Esophagus squamous epithelium (tissue), 5 donors: ENCODE measurements at regions not wholly inside any gene's neighbourhood (a gene's known extent, or its start where the extent isn't known, plus 50 kb on each side); places are given as distances from the start of the nearest gene placed in this dataset.

Experiments
- DNase-seq: peaks from one replicate; lab custom pipeline; 2025; lab: John Stamatoyannopoulos, UW
- H3K27ac ChIP-seq, 4 donors: fragments of 200-600 bp; sonication (generic); one replicate each; pipeline ENCODE4 v1.5.1; 2016 to 2019; ENCODE audit warnings: mild to moderate bottlenecking in 1 of 4
- H3K27me3 ChIP-seq, 4 donors: fragments of 200-600 bp; sonication (generic); 1 replicate in 3 of 4; 2 replicates in 1 of 4; pipeline versions ENCODE4 v1.5.1 to v1.6.0; 2017 to 2021; ENCODE audit warnings: antibody characterized with exemption in 1 of 4
- H3K36me3 ChIP-seq, 3 donors: fragments of 200-600 bp; sonication (generic); one replicate each; pipeline ENCODE4 v1.5.1; 2016 to 2019
- H3K4me1 ChIP-seq, 3 donors: fragments of 200-600 bp; sonication (generic); one replicate each; pipeline ENCODE4 v1.5.1; 2017 to 2019
- H3K4me3 ChIP-seq, 4 donors: fragments of 200-600 bp; sonication (generic); 1 replicate in 3 of 4; 2 replicates in 1 of 4; pipeline ENCODE4 v1.5.1; 2016 to 2019; ENCODE audit warnings: mild to moderate bottlenecking in 2 of 4, moderate library complexity in 1 of 4
- H3K9me3 ChIP-seq, 3 donors: fragments of 200-600 bp; sonication (generic); one replicate each; pipeline ENCODE4 v1.5.1; 2016 to 2019
- POLR2A ChIP-seq, 4 donors: fragments of 450-650 bp; IDR thresholded peaks; one replicate each; pipeline ENCODE4 v1.6.1; 2017; ENCODE audit warnings: antibody characterized with exemption in 4 of 4, mild to moderate bottlenecking in 4 of 4, moderate library complexity in 3 of 4
- WGBS, 2 donors: methylation state at CpG; one replicate each; pipeline ENCODE4 v1.1.5; 2018; 5-methylcytosine and 5-hydroxymethylcytosine counted together
- intact Hi-C: fragments of 100-400 bp; cut with DNase I; formaldehyde crosslinking; loops from one replicate; pipeline ENCODE4 v1.15.0; 2022
- TF ChIP-seq, protein P1 (sequence below), 6 experiments: fragments of 450-650 bp in 4 of 6; fragments of 200-600 bp in 2 of 6; sonication (generic) in 2 of 6; IDR thresholded peaks; one replicate each; pipeline ENCODE4 v1.5.1; 2016 to 2019; ENCODE audit warnings: antibody characterized with exemption in 6 of 6, mild to moderate bottlenecking in 4 of 6, moderate library complexity in 4 of 6
- donor health status: DM: yes; HTN: yes; CAD: no.

DNA sequence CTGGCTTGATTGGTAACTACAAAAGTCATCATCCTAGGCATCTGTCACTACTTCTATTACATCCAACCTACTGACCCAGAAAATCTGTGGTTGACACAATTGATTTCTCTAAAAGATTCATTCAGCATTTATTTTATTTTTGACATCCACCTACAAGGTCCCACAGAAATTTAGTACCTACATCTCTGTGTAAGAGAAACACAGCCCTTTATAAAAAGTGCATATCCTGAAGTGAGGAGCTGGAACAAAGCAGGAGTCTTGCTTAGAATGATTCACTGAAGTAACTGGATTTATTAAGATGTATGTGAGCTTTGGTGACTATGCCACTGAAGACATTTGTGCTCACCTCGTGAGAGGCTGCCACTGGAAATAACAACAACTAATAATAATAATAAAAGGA lies 391.0 kb downstream of the GPAT3 start:
- H3K36me3 ChIP-seq: no peaks in the 10 kb centered on the region
- H3K27ac ChIP-seq: no peak overlapping the region
- no peak overlapping the region for H3K4me3 ChIP-seq
- no peaks in the 10 kb centered on the region for H3K9me3 ChIP-seq
- 45 to 46% methylated on average over 1 of the region's 1 CpG for WGBS, 2 donors
- H3K4me1 ChIP-seq: no peaks in the 10 kb centered on the region
- intact Hi-C loops: no loop called here
- no peak for TF ChIP-seq POLR2A (IDR thresholded peaks at IDR 0.05)
- TF ChIP-seq, protein P1, sequence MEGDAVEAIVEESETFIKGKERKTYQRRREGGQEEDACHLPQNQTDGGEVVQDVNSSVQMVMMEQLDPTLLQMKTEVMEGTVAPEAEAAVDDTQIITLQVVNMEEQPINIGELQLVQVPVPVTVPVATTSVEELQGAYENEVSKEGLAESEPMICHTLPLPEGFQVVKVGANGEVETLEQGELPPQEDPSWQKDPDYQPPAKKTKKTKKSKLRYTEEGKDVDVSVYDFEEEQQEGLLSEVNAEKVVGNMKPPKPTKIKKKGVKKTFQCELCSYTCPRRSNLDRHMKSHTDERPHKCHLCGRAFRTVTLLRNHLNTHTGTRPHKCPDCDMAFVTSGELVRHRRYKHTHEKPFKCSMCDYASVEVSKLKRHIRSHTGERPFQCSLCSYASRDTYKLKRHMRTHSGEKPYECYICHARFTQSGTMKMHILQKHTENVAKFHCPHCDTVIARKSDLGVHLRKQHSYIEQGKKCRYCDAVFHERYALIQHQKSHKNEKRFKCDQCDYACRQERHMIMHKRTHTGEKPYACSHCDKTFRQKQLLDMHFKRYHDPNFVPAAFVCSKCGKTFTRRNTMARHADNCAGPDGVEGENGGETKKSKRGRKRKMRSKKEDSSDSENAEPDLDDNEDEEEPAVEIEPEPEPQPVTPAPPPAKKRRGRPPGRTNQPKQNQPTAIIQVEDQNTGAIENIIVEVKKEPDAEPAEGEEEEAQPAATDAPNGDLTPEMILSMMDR (IDR thresholded peaks at IDR 0.05): no peak
- H3K27me3 ChIP-seq: no peaks in the 10 kb centered on the region
- no peak for DNase-seq

DNA sequence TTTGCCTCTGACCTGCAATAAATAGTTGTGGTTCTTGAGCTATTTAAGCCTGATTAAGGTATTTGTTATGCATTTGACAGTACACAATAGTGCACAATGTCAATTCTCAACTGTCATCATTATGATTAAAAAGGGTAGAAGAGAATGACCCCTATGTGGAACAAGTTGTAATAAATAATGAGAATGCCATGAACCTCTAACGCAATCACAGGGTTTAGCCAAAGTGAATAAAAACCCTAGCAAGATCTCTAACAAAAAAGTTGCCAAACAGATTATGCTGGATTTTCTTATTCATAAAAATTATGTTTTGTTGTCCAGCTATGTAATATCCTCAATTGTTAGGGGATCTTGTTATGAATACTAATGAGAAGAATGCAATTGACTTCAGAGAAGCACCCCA lies 387.4 kb downstream of the GPAT3 start:
- no peak for DNase-seq
- WGBS, 2 donors: 72 to 73% methylated on average over 1 of the region's 1 CpG
- Histone ChIP-seq H3K9me3 (no peaks in the 10 kb centered on the region), H3K4me1 (no peaks in the 10 kb centered on the region), H3K27me3 (no peaks in the 10 kb centered on the region), H3K27ac (no peak overlapping the region), H3K4me3 (no peak overlapping the region), H3K36me3 (no peaks in the 10 kb centered on the region)
- TF ChIP-seq, protein P1 (IDR thresholded peaks at IDR 0.05): no peak
- TF ChIP-seq POLR2A (IDR thresholded peaks at IDR 0.05): no peak
- intact Hi-C loops: no loop called here

DNA sequence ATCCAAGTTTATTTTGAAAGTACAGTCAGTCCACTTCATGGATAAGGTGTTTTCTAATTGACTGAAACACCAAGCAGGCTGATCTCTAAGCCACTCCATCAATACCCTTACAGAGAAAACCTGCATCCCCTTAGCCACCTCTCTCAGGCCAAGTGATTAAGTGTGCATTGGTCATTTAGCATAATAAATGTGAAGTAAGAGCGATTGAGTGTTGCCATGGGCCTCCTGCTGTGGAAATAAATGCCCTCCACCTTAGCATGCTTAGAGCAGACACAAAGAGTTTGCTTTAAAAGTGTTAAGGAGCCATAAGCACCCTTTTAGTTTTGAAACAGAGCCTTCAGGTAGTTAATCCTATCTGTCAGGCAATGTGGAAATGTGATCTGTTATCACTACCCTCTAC lies 386.5 kb downstream of the GPAT3 start:
- no peak for TF ChIP-seq POLR2A (IDR thresholded peaks at IDR 0.05)
- TF ChIP-seq, protein P1 (IDR thresholded peaks at IDR 0.05): no peak
- Histone ChIP-seq H3K36me3 (no peaks in the 10 kb centered on the region), H3K27me3 (no peaks in the 10 kb centered on the region), H3K9me3 (no peaks in the 10 kb centered on the region), H3K27ac (no peak overlapping the region), H3K4me3 (no peak overlapping the region), H3K4me1 (no peaks in the 10 kb centered on the region)
- no peak for DNase-seq
- intact Hi-C loops: no loop called here
- 33 to 42% methylated on average over 1 of the region's 1 CpG for WGBS, 2 donors

DNA sequence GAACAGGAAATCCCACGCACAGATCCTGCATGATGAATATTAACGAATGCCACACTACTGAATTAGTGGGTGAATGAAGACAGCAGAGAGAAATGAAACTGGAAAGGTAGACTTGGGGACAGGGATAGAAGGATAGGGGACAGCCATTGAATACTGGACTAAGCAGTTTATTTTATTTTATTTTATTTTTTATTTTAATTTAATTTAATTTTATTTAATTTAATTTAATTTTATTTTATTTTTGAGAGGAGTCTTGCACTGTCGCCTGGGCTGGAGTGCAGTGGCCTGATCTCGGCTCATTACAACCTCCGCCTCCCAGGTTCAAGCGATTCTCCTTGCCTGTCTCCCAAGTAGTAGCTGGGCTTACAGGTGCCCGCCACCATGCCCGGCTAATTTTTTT lies 385.2 kb downstream of the GPAT3 start:
- no peak overlapping the region for H3K27ac ChIP-seq
- intact Hi-C loops: no loop called here
- no peaks in the 10 kb centered on the region for H3K9me3 ChIP-seq
- no peaks in the 10 kb centered on the region for H3K36me3 ChIP-seq
- no peak for TF ChIP-seq POLR2A (IDR thresholded peaks at IDR 0.05)
- TF ChIP-seq, protein P1 (IDR thresholded peaks at IDR 0.05): no peak
- H3K4me3 ChIP-seq: no peak overlapping the region
- no peak for DNase-seq
- H3K27me3 ChIP-seq: no peaks in the 10 kb centered on the region
- WGBS, 2 donors: 91 to 93% methylated on average over 8 of the region's 8 CpGs
- H3K4me1 ChIP-seq: no peaks in the 10 kb centered on the region

DNA sequence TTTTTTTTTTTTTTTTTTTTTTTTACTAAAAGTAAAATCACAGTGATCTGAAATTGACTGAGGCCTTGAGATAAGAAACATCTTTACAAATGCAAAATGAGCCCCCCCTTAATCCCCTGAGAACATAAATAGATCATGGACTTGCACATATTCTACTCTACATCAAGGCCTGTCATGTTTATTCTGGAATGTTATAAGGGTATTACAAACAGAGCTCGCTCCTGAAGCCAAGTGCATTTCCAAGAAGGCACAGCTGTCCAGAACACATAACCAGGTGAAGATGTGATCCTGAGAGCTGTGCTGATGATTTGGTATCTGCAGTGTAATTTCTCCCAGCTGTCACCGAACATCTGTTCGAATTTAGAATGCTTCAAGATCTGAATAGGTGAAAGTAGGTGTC lies 384.5 kb downstream of the GPAT3 start:
- Histone ChIP-seq H3K4me1 (no peaks in the 10 kb centered on the region), H3K9me3 (no peaks in the 10 kb centered on the region), H3K4me3 (no peak overlapping the region), H3K27ac (no peak overlapping the region), H3K36me3 (no peaks in the 10 kb centered on the region), H3K27me3 (no peaks in the 10 kb centered on the region)
- no peak for DNase-seq
- WGBS, 2 donors: 62 to 82% methylated on average over 3 of the region's 3 CpGs
- intact Hi-C loops: no loop called here
- TF ChIP-seq, protein P1 (IDR thresholded peaks at IDR 0.05): no peak
- TF ChIP-seq POLR2A (IDR thresholded peaks at IDR 0.05): no peak
